22Rv1 (cell line): ENCODE measurements at regions not wholly inside any gene's neighbourhood (a gene's known extent, or its start where the extent isn't known, plus 50 kb on each side); places are given as distances from the start of the nearest gene placed in this dataset.

ENCODE experiments used
- H3K27ac ChIP-seq: fragments of 450-650 bp; 2 replicates; pipeline ENCODE4 v1.5.1; 2017
- CTCF ChIP-seq: fragments of 450-650 bp; IDR thresholded peaks from 2 replicates; pipeline ENCODE4 v1.5.1; 2017; ENCODE audit warnings: mild to moderate bottlenecking
- ZFX ChIP-seq: fragments of 450-650 bp; IDR thresholded peaks from 2 replicates; pipeline ENCODE4 v1.6.1; 2017; ENCODE audit warnings: antibody characterized with exemption, borderline replicate concordance

GRCh38 chr18:71902482-71902881 lies 641.7 kb downstream of the CBLN2 start:
- TF ChIP-seq CTCF (no peak), ZFX (no peak)

GRCh38 chr18:71899707-71900472 lies 644.3 kb downstream of the CBLN2 start:
- TF ChIP-seq CTCF (no peak), ZFX (no peak)
- H3K27ac ChIP-seq, result no peak overlapping the region

More at GRCh38 chr18:71902482-71902881, 641.7 kb downstream of the CBLN2 start:
- no peak overlapping the region for H3K27ac ChIP-seq

GRCh38 chr18:71899183-71899582 lies 645.0 kb downstream of the CBLN2 start:
- TF ChIP-seq ZFX, result no peak
- TF ChIP-seq CTCF, result no peak
- no peak overlapping the region for H3K27ac ChIP-seq

- no peak overlapping the region for H3K27ac ChIP-seq
- TF ChIP-seq ZFX (no peak), CTCF (no peak)
These were observed 656.6 kb downstream of the CBLN2 start for GRCh38 chr18:71887509-71887908.

GRCh38 chr18:71878226-71878625 lies 665.9 kb downstream of the CBLN2 start:
- no peak overlapping the region for H3K27ac ChIP-seq
- TF ChIP-seq ZFX (no peak), CTCF (no peak)

GRCh38 chr18:71873695-71874094 lies 670.4 kb downstream of the CBLN2 start:
- TF ChIP-seq CTCF, result no peak
- TF ChIP-seq ZFX, result no peak
- H3K27ac ChIP-seq, result no peak overlapping the region

- TF ChIP-seq CTCF (no peak), ZFX (no peak)
- H3K27ac ChIP-seq, result no peak overlapping the region
These were observed 678.3 kb downstream of the CBLN2 start for GRCh38 chr18:71865888-71866287.
